ENCODE measurements at regions not wholly inside any gene's neighbourhood (a gene's known extent, or its start where the extent isn't known, plus 50 kb on each side); places are given as distances from the start of the nearest gene placed in this dataset.

DNA sequence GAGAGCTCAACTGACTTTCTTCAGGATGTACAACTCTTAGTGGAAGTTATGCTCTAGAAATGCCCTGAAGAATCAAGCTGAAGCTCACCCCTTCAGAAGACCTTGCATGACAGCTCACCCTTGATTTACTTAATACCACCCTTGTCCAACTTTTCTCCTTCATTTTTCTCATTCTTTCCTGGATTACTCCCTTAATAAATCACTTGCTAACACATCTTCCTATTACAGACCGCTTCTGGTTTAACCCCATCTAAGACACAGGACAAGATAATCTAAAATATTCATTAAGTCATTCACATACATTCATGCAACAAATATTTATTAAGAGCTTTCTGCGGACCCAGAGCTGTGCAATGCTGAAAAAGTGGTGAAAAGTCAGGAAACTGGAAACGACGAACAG is 630.7 kb upstream of the RORB start:
- TF ChIP-seq CTCF (conservative IDR thresholded peaks at IDR 0.05): no peak
- no peak for TF ChIP-seq EZH2 (IDR thresholded peaks at IDR 0.05; ENCODE audit: low read depth)

Measured in PC-9 (cell line).